ENCODE measurements at regions not wholly inside any gene's neighbourhood (a gene's known extent, or its start where the extent isn't known, plus 50 kb on each side); places are given as distances from the start of the nearest gene placed in this dataset.

DNA sequence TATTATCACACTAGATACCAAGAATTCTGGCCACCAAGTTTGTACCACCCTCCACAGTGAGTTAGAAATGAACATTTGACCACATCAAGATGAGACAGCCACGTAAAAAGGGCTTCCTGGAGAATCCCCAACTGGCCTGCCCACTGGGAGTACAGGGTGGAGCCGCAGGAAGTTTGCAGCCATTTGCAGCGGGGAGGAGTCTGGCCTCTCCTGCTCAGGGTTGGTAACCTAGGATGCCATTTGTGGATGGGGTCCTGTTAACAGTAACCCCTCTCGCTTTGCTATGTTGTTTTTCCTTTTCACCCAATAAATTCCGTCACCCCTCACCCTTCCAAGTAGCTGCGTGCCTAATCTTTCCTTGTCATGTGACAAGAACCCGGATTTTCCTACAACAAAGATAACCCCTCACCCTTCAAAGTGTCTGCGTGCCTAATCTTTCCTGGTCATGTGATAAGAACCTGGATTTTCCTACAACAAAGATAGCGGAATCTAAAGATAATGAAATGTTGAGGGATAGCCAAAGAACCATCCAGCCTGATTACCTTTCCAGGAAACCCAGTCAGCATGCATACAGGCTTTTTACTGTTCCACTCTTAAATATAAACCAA is 245.4 kb downstream of the NAF1 start:
- no peak overlapping the region for H3K4me3 ChIP-seq
- DNase-seq (ENCODE audit: low spot score), result no peak
- TF ChIP-seq, protein P1, sequence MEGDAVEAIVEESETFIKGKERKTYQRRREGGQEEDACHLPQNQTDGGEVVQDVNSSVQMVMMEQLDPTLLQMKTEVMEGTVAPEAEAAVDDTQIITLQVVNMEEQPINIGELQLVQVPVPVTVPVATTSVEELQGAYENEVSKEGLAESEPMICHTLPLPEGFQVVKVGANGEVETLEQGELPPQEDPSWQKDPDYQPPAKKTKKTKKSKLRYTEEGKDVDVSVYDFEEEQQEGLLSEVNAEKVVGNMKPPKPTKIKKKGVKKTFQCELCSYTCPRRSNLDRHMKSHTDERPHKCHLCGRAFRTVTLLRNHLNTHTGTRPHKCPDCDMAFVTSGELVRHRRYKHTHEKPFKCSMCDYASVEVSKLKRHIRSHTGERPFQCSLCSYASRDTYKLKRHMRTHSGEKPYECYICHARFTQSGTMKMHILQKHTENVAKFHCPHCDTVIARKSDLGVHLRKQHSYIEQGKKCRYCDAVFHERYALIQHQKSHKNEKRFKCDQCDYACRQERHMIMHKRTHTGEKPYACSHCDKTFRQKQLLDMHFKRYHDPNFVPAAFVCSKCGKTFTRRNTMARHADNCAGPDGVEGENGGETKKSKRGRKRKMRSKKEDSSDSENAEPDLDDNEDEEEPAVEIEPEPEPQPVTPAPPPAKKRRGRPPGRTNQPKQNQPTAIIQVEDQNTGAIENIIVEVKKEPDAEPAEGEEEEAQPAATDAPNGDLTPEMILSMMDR (IDR thresholded peaks at IDR 0.05), result no peak
- no peak overlapping the region for H3K27ac ChIP-seq

DNA sequence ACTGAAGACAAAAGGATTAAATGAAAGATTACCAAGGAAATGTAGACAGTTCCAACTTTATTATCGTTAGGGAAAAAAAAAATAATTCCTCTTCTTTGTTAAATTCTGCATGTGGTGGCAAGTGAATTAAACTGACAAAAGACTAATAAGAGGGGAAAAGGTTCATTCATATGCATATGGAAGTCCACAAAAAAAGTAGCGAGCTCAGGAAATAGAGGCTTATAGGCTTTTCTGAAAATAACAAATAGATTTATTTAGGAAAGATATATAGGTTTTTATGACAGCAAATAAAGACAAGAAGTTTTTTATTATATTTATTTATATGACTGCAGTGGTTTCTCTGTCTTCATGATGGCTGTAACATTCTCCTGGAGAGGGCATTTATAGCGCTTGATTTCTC is 246.0 kb downstream of the NAF1 start:
- TF ChIP-seq, protein P1 (IDR thresholded peaks at IDR 0.05), result no peak
- Histone ChIP-seq H3K4me3 (no peak overlapping the region), H3K27ac (no peak overlapping the region)
- DNase-seq (ENCODE audit: low spot score), result no peak

DNA sequence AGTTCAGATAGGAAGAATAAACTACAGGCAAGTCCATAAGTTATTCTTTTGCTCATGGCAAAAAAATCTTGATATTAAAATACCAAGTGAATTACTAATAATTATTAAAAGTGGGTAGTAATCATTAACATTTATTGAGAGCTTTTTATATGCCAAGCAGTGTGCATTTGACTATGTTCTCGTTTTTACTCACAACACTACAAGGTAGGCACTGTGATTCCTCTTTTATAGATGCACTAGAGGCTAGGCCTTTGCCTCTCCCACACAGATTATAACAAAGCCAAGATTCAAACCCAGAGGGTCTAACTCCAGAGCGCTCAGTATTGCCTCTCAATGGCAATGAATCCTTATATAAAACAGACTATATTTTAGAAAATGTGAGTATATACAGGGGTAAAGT is 254.2 kb downstream of the NAF1 start:
- DNase-seq (ENCODE audit: low spot score), result no peak
- TF ChIP-seq, protein P1 (IDR thresholded peaks at IDR 0.05), result no peak
- H3K4me3 ChIP-seq, result no peak overlapping the region
- no peak overlapping the region for H3K27ac ChIP-seq

DNA sequence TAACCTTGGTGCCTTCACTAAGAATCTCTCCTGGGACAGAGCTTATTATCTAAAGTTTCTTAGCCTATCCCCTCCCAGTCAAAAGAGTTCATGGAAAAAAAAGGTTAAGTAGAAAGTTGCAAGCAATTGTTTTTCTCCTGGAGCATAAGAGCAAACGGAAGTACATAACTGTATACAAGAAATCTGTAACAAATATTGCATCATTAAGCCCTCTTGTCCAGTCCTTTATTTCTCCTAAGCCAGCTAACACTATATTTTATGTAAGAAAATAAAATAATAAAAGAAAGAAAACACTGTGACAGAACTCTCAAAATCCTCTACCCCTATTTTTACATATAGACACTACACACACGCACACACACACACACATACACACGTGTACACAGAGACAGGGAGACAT is 255.3 kb downstream of the NAF1 start:
- TF ChIP-seq, protein P1 (IDR thresholded peaks at IDR 0.05), result no peak

DNA sequence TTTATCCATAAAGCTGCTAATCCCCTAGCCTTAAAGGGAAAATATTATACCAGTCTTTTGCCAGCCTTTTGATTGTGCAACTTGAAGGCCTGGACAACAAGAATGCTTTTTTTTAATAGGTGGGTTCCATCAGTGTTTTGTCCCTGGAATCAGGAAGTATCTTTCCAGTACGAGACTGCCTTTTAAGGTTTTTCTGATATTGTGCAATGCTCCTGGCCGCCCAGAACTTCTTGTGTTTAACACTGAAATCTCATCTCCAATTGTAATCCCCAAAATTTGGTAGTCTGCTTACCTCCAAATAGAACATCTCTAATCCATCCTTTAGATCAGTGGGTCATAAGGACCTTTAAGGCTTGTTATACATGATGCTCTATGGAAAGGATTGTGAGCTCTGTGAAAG is 256.7 kb downstream of the NAF1 start:
- no peak for DNase-seq (ENCODE audit: low spot score)
- Histone ChIP-seq H3K4me3 (no peak overlapping the region), H3K27ac (no peak overlapping the region)
- TF ChIP-seq, protein P1 (IDR thresholded peaks at IDR 0.05), result no peak

More for the DNA sequence above, 255.3 kb downstream of the NAF1 start:
- Histone ChIP-seq H3K27ac (no peak overlapping the region), H3K4me3 (no peak overlapping the region)
- DNase-seq (ENCODE audit: low spot score), result no peak

DNA sequence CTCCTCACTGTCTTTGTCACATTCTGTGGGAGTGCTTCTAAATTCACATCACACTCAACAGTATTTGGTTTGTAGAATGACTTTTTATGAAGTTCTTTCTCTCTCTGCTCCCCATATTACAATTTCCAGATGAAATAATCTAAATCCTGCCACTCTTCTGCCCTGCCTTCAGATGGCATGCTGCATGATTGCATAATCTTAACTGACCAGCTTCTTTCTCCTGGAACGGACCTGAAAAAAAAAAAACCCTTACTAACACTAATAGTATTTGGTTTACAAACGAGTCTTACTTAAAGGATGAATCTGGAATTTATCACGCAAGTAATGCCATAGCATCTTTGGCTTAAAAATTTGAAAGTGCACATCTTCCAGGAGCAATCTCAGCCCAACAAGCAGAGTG is 272.3 kb downstream of the NAF1 start:
- no peak for DNase-seq (ENCODE audit: low spot score)
- no peak overlapping the region for H3K27ac ChIP-seq
- TF ChIP-seq, protein P1 (IDR thresholded peaks at IDR 0.05), result no peak
- H3K4me3 ChIP-seq, result no peak overlapping the region

Data from coronary artery (tissue), 2 donors.